Coronary artery (tissue), 2 donors: ENCODE measurements at regions not wholly inside any gene's neighbourhood (a gene's known extent, or its start where the extent isn't known, plus 50 kb on each side); places are given as distances from the start of the nearest gene placed in this dataset.
A peak's percentile ranks its signal among the peaks of the same experiment; 100 is the strongest.

ENCODE experiments used
- DNase-seq: peaks from one replicate; pipeline ENCODE4 v3.0.0-alpha.2; 2017; ENCODE audit warnings: low spot score
- H3K27ac ChIP-seq, 2 donors: fragments of 200-600 bp; sonication (generic); one replicate each; pipeline ENCODE4 v1.5.1; 2016 to 2019
- H3K4me3 ChIP-seq: fragments of 200-600 bp; sonication (generic); 2 replicates; pipeline ENCODE4 v1.5.1; 2016; ENCODE audit warnings: mild to moderate bottlenecking, moderate library complexity
- TF ChIP-seq, protein P1 (sequence below): fragments of 200-600 bp; sonication (generic); IDR thresholded peaks from one replicate; pipeline ENCODE4 v1.5.1; 2019; ENCODE audit warnings: antibody characterized with exemption

DNA sequence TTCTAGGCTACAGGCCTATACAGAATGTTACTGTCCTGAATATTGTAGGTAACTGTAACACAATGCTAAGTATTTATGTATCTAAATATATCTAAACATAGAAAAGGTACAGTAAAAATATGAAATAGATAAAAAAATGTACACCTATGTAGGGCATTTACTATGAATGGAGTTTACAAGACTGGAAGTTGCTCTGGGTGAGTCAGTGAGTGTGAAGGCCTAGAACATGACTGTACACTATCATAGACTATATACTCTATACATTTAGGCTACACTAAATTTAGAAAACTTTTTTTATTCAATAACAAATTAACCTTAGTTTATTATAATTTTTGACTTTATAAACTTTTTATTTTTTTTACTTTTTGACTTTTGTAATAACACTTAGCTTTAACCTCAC is 136.9 kb downstream of the DUSP10 start:
- TF ChIP-seq, protein P1, sequence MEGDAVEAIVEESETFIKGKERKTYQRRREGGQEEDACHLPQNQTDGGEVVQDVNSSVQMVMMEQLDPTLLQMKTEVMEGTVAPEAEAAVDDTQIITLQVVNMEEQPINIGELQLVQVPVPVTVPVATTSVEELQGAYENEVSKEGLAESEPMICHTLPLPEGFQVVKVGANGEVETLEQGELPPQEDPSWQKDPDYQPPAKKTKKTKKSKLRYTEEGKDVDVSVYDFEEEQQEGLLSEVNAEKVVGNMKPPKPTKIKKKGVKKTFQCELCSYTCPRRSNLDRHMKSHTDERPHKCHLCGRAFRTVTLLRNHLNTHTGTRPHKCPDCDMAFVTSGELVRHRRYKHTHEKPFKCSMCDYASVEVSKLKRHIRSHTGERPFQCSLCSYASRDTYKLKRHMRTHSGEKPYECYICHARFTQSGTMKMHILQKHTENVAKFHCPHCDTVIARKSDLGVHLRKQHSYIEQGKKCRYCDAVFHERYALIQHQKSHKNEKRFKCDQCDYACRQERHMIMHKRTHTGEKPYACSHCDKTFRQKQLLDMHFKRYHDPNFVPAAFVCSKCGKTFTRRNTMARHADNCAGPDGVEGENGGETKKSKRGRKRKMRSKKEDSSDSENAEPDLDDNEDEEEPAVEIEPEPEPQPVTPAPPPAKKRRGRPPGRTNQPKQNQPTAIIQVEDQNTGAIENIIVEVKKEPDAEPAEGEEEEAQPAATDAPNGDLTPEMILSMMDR = no peak
- no peak overlapping the region for H3K27ac ChIP-seq
- H3K4me3 ChIP-seq = no peak overlapping the region
- DNase-seq = no peak

DNA sequence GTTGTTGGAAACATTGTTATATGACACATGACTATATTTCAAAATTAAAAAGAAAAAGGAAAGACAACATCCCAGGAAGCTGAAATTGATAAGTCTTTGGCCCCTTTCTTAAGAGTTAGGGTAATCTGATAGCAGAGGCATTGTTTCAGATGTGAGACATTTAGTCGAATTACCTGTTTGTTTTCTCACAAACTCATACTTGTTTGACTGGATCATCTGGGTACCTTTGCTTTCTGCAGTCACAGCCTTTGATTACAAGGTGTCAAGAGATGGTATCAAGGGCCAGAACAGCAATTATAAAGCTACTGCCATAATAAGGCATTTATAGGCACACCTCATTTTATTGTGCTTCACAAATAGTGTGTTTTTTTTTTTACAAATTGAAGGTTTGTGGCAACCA is 136.3 kb downstream of the DUSP10 start:
- TF ChIP-seq, protein P1 = no peak
- no peak overlapping the region for H3K27ac ChIP-seq
- no peak for DNase-seq
- no peak overlapping the region for H3K4me3 ChIP-seq

DNA sequence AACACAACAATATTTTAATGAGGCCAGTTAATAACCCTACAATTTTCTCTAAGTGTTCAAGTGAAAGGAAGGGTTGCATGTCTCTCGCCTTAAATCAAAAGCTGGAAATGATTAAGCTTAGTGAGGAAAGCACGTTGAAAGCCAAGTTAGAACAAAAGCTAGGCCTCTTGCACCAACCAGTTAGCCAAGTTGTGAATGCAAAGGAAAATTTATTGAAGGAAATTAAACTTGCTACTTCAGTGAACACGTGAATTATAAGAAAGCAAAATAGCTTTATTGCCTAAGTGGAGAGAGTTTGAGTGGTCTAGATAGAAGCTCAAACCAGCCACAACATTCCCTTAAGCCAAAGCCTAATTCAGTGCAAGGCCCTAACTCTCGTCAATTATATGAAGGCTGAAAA is 135.6 kb downstream of the DUSP10 start:
- TF ChIP-seq, protein P1 = no peak
- H3K4me3 ChIP-seq = no peak overlapping the region
- no peak for DNase-seq
- H3K27ac ChIP-seq = no peak overlapping the region

DNA sequence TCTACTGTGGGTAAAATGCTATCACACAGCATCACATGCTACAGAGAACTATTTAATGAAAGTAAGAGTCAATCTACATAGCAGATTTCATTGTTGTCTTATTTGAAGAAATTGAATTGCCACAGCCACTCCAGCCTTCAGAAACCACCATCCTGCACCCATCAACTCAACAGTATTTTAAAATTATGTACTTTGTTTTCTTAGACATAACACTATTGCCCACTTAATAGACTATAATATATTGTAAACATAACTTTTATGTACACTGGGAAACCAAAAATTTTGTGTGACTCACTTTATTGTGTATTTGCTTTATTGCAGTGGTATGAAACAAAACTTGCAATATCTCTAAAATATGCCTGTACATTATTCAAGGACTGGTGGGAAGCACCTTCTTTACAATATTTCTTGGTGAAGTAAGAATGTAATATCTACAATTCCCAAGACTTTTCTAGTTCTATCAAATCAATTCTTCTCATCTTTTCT is 133.0 kb downstream of the DUSP10 start:
- no peak overlapping the region for H3K27ac ChIP-seq
- no peak overlapping the region for H3K4me3 ChIP-seq
- DNase-seq = no peak
- TF ChIP-seq, protein P1 = no peak

DNA sequence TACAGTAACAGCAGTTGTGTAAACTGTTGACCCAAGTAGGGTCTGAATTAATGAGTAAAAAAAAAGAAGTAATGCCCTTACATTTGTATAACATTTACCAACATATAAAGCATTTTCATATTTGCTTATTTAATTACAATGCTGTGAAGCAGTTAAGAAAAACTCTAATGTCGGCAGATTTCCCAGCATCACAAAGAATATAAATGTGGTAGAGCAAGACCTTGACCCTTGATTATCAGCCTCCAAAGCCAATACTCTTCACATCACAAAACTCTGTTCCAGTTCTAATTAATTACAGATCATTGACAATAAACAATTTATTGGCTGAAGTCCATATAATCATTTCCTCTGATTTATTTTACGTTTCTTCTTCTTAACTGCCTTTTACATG is 130.2 kb downstream of the DUSP10 start:
- TF ChIP-seq, protein P1 = no peak
- Histone ChIP-seq H3K27ac (no peak overlapping the region), H3K4me3 (no peak overlapping the region)
- no peak for DNase-seq

DNA sequence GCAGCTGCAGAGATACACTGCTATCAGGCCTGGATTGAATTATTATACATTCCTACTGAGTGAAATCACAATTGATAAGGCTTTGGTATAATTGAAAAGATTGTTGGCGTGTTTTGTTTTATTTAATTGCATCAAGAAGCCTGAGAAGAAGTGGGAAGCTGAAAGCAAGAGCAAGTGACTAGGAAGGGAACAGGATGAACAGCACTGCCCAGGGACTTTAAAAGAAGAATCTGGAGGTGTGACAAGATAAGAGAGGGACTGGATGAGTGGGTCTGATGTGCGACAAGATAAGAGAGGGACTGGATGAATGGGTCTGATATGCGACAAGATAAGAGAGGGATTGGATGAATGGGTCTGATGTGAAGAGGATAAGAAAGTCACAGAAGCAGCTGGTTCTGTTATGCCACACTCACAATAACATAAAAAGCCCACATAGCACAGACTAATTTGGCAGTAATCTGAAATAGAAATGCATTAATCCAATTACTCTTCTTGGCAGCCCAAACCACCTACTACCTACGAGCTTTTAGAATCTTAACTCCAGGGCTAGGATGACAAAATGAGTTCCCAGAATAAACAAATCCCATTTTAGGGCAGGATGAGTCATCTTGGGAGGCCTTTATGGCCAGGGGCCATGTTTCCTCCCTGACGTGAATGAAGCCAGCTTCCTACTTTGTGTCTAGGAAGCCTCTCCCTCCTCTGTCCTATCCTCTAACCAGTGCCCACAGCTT is 129.7 kb downstream of the DUSP10 start:
- peak overlapping the region in 1 of 2 donors; percentile 27 for H3K27ac ChIP-seq
- no peak for DNase-seq
- H3K4me3 ChIP-seq = no peak overlapping the region
- TF ChIP-seq, protein P1 = no peak
